Thyroid gland (tissue), 4 donors: ENCODE measurements at regions not wholly inside any gene's neighbourhood (a gene's known extent, or its start where the extent isn't known, plus 50 kb on each side); places are given as distances from the start of the nearest gene placed in this dataset.

ENCODE experiments used
- CTCF ChIP-seq, 6 experiments: fragments of 200-600 bp in 3 of 6; fragments of 450-650 bp in 3 of 6; sonication (generic) in 3 of 6; IDR thresholded peaks; one replicate each; pipeline ENCODE4 v1.5.1; 2016 to 2019; ENCODE audit warnings: antibody characterized with exemption in 6 of 6, mild to moderate bottlenecking in 2 of 6, inconsistent platforms in 1 of 6, moderate library complexity in 1 of 6
- POLR2A ChIP-seq, 2 donors: fragments of 450-650 bp; IDR thresholded peaks; one replicate each; pipeline ENCODE4 v1.6.1; 2017; ENCODE audit warnings: antibody characterized with exemption in 2 of 2, mild to moderate bottlenecking in 2 of 2, moderate library complexity in 1 of 2

GRCh38 chrX:43592597-43592996 is 63.5 kb upstream of the MAOA start:
- no peak for TF ChIP-seq POLR2A (IDR thresholded peaks at IDR 0.05)
- TF ChIP-seq CTCF (IDR thresholded peaks at IDR 0.05): no peak
